Right cardiac atrium (tissue), 5 donors: ENCODE measurements at regions not wholly inside any gene's neighbourhood (a gene's known extent, or its start where the extent isn't known, plus 50 kb on each side); places are given as distances from the start of the nearest gene placed in this dataset.

Experiments
- ATAC-seq, 2 donors: fragments of 200-7000 bp; cut with Tn5 transposase; one replicate each; pipeline versions ENCODE4 v1.8.0 to v1.9.1; 2020; ENCODE audit warnings: moderate library complexity in 2 of 2, mild to moderate bottlenecking in 1 of 2
- DNase-seq, 3 donors: peaks; one replicate each; pipeline ENCODE4 v3.0.0-alpha.2; 2020
- H3K27ac ChIP-seq: one replicate; pipeline ENCODE4 v1.5.1; 2013; ENCODE audit warnings: mild to moderate bottlenecking, low read length, control low read depth, moderate library complexity
- H3K27me3 ChIP-seq: one replicate; pipeline ENCODE4 v1.6.1; 2013; ENCODE audit not compliant: control insufficient read depth, insufficient read depth
- H3K4me1 ChIP-seq: one replicate; pipeline ENCODE4 v1.6.1; 2013; ENCODE audit warnings: low read length; ENCODE audit not compliant: control insufficient read depth, insufficient read depth
- H3K4me3 ChIP-seq: one replicate; pipeline ENCODE4 v1.5.1; 2013; ENCODE audit warnings: low read length, control low read depth
- H3K9me3 ChIP-seq: one replicate; pipeline ENCODE4 v1.6.1; 2013; ENCODE audit warnings: low read length; ENCODE audit not compliant: control insufficient read depth
- WGBS: extraction: QIAGEN DNeasy Blood & Tissue Kit; methylation state at CpG from one replicate; pipeline ENCODE4 v1.1.7; 2013; 5-methylcytosine and 5-hydroxymethylcytosine counted together
- intact Hi-C, 4 donors: fragments of 100-400 bp; cut with DNase I; formaldehyde crosslinking; loops; one replicate each; pipeline versions ENCODE4 v1.11.0 to v1.14.0; 2022 to 2023
- donor health status: healthy with polysubstance abuse.
- donor health status: DM: no; HTN: yes; CAD: no.
- donor health status: DM: no; HTN: no; CAD: no.
- donor health status: DM: no; HTN: yes; CAD: no; lungs with severe emphysema.
- donor health status: DM: yes; HTN: yes; CAD: no.

- Histone ChIP-seq H3K9me3 (no peaks in the 10 kb centered on the region), H3K4me3 (no peak overlapping the region), H3K27ac (no peak overlapping the region), H3K4me1 (no peaks in the 10 kb centered on the region), H3K27me3 (no peaks in the 10 kb centered on the region)
- no peak for ATAC-seq
- no peak for DNase-seq
- intact Hi-C loops, result no loop called here
- WGBS, result 43% methylated on average over 2 of the region's 2 CpGs
Observed at GRCh38 chr5:30845194-30845593, 348.3 kb upstream of the CDH6 start.

- intact Hi-C loops, result no loop called here
- no peaks in the 10 kb centered on the region for H3K4me1 ChIP-seq
- no peaks in the 10 kb centered on the region for H3K9me3 ChIP-seq
- no peak for ATAC-seq
- H3K27me3 ChIP-seq, result no peaks in the 10 kb centered on the region
- no peak overlapping the region for H3K27ac ChIP-seq
- H3K4me3 ChIP-seq, result no peak overlapping the region
- DNase-seq, result no peak
- 66% methylated on average over 5 of the region's 5 CpGs for WGBS
Observed at GRCh38 chr5:30843541-30843940, 349.9 kb upstream of the CDH6 start.

- H3K4me3 ChIP-seq, result no peak overlapping the region
- WGBS, result 34% methylated on average over 3 of the region's 3 CpGs
- peaks cover 5% of the 10 kb centered on the region for H3K9me3 ChIP-seq
- no peak overlapping the region for H3K27ac ChIP-seq
- intact Hi-C loops, result no loop called here
- ATAC-seq, result peak; percentile 87 to 93
- H3K4me1 ChIP-seq, result no peaks in the 10 kb centered on the region
- no peaks in the 10 kb centered on the region for H3K27me3 ChIP-seq
- no peak for DNase-seq
Observed at GRCh38 chr5:30839956-30840355, 353.5 kb upstream of the CDH6 start.

GRCh38 chr5:30838936-30839496, 354.5 kb upstream of the CDH6 start:
- peaks cover 5% of the 10 kb centered on the region for H3K9me3 ChIP-seq
- no peak for DNase-seq
- no peaks in the 10 kb centered on the region for H3K4me1 ChIP-seq
- no peak for ATAC-seq
- no peak overlapping the region for H3K27ac ChIP-seq
- H3K4me3 ChIP-seq, result no peak overlapping the region
- no peaks in the 10 kb centered on the region for H3K27me3 ChIP-seq
- 56% methylated on average over 3 of the region's 3 CpGs for WGBS
- intact Hi-C loops, result no loop called here

- no peak for ATAC-seq
- Histone ChIP-seq H3K4me3 (no peak overlapping the region), H3K27ac (no peak overlapping the region), H3K4me1 (no peaks in the 10 kb centered on the region), H3K27me3 (no peaks in the 10 kb centered on the region), H3K9me3 (peaks cover 1% of the 10 kb centered on the region)
- intact Hi-C loops, result no loop called here
- no peak for DNase-seq
Observed at GRCh38 chr5:30832519-30832918, 361.0 kb upstream of the CDH6 start.

GRCh38 chr5:30831605-30832004, 361.9 kb upstream of the CDH6 start:
- ATAC-seq, result no peak
- no peaks in the 10 kb centered on the region for H3K27me3 ChIP-seq
- no peak overlapping the region for H3K4me3 ChIP-seq
- no peaks in the 10 kb centered on the region for H3K9me3 ChIP-seq
- no peak for DNase-seq
- H3K4me1 ChIP-seq, result no peaks in the 10 kb centered on the region
- intact Hi-C loops, result no loop called here
- no peak overlapping the region for H3K27ac ChIP-seq
- WGBS, result 31% methylated on average over 1 of the region's 1 CpG

- no peak overlapping the region for H3K4me3 ChIP-seq
- H3K9me3 ChIP-seq, result no peaks in the 10 kb centered on the region
- ATAC-seq (no peak), DNase-seq (no peak)
- H3K27ac ChIP-seq, result no peak overlapping the region
- H3K4me1 ChIP-seq, result no peaks in the 10 kb centered on the region
- 59% methylated on average over 3 of the region's 3 CpGs for WGBS
- intact Hi-C loops, result no loop called here
- no peaks in the 10 kb centered on the region for H3K27me3 ChIP-seq
Observed at GRCh38 chr5:30831123-30831522, 362.4 kb upstream of the CDH6 start.

- intact Hi-C loops, result no loop called here
- ATAC-seq (no peak), DNase-seq (no peak)
- 85% methylated on average over 3 of the region's 3 CpGs for WGBS
- no peaks in the 10 kb centered on the region for H3K4me1 ChIP-seq
- H3K9me3 ChIP-seq, result no peaks in the 10 kb centered on the region
- H3K27me3 ChIP-seq, result no peaks in the 10 kb centered on the region
- H3K27ac ChIP-seq, result no peak overlapping the region
- no peak overlapping the region for H3K4me3 ChIP-seq
Observed at GRCh38 chr5:30811298-30811697, 382.2 kb upstream of the CDH6 start.

- H3K27ac ChIP-seq, result no peak overlapping the region
- H3K27me3 ChIP-seq, result no peaks in the 10 kb centered on the region
- no peak for ATAC-seq
- 71% methylated on average over 1 of the region's 1 CpG for WGBS
- H3K4me3 ChIP-seq, result no peak overlapping the region
- H3K4me1 ChIP-seq, result no peaks in the 10 kb centered on the region
- intact Hi-C loops, result loop anchor here in 3 of 4 donors (10.0 kb wide), 1 partner anchor 375 kb away; no protein-coding TSS in a partner anchor
- peaks cover under 1% of the 10 kb centered on the region for H3K9me3 ChIP-seq
- no peak for DNase-seq
Observed at GRCh38 chr5:30809933-30810332, 383.6 kb upstream of the CDH6 start.

- Histone ChIP-seq H3K4me3 (no peak overlapping the region), H3K27me3 (no peaks in the 10 kb centered on the region), H3K4me1 (no peaks in the 10 kb centered on the region), H3K9me3 (peaks cover 1% of the 10 kb centered on the region), H3K27ac (no peak overlapping the region)
- ATAC-seq (no peak), DNase-seq (no peak)
- intact Hi-C loops, result loop anchor here in 3 of 4 donors (10.0 kb wide), 1 partner anchor 376 kb away; no protein-coding TSS in a partner anchor
- 32% methylated on average over 2 of the region's 2 CpGs for WGBS
Observed at GRCh38 chr5:30808996-30809395, 384.5 kb upstream of the CDH6 start.

GRCh38 chr5:30804739-30805505, 388.6 kb upstream of the CDH6 start:
- Histone ChIP-seq H3K9me3 (peaks cover 4% of the 10 kb centered on the region), H3K4me3 (no peak overlapping the region), H3K27me3 (no peaks in the 10 kb centered on the region), H3K27ac (no peak overlapping the region), H3K4me1 (no peaks in the 10 kb centered on the region)
- ATAC-seq (peak in 1 of 2 donors; percentile 45), DNase-seq (no peak)
- 54% methylated on average over 7 of the region's 7 CpGs for WGBS
- intact Hi-C loops, result loop anchor here in 3 of 4 donors (10.0 kb wide), 1 partner anchor 380 kb away; no protein-coding TSS in a partner anchor
